ENCODE measurements at regions not wholly inside any gene's neighbourhood (a gene's known extent, or its start where the extent isn't known, plus 50 kb on each side); places are given as distances from the start of the nearest gene placed in this dataset.

GRCh38 chr10:131825150-131825848 is 75.5 kb upstream of the PPP2R2D start:
- DNase-seq (ENCODE audit: low read depth in 4 of 6, low spot score in 6 of 6): peak in 2 of 6 donors; percentile 25 to 57
- WGBS (ENCODE audit: insufficient coverage): 37% methylated on average over 15 of the region's 15 CpGs
- Histone ChIP-seq H3K9me3 (ENCODE audit: control insufficient read depth, insufficient read depth, low read length) (no peaks in the 10 kb centered on the region), H3K4me3 (ENCODE audit: low read depth, low read length) (no peak overlapping the region), H3K27ac (ENCODE audit: low read depth, low read length) (no peak overlapping the region), H3K4me1 (ENCODE audit: control insufficient read depth, insufficient read depth, low read length) (peaks cover 6% of the 10 kb centered on the region), H3K27me3 (ENCODE audit: control insufficient read depth, insufficient read depth, low read length) (peaks cover 5% of the 10 kb centered on the region), H3K36me3 (ENCODE audit: control insufficient read depth, insufficient read depth, low read length) (no peaks in the 10 kb centered on the region)

- H3K27ac ChIP-seq (ENCODE audit: low read depth, low read length): no peak overlapping the region
- H3K4me1 ChIP-seq (ENCODE audit: control insufficient read depth, insufficient read depth, low read length): peaks cover 6% of the 10 kb centered on the region
- no peaks in the 10 kb centered on the region for H3K36me3 ChIP-seq (ENCODE audit: control insufficient read depth, insufficient read depth, low read length)
- no peak overlapping the region for H3K4me3 ChIP-seq (ENCODE audit: low read depth, low read length)
- peaks cover 5% of the 10 kb centered on the region for H3K27me3 ChIP-seq (ENCODE audit: control insufficient read depth, insufficient read depth, low read length)
- no peaks in the 10 kb centered on the region for H3K9me3 ChIP-seq (ENCODE audit: control insufficient read depth, insufficient read depth, low read length)
- 72% methylated on average over 14 of the region's 15 CpGs for WGBS (ENCODE audit: insufficient coverage)
- no peak for DNase-seq (ENCODE audit: low read depth in 4 of 6, low spot score in 6 of 6)
Measured at GRCh38 chr10:131825960-131826650, 74.7 kb upstream of the PPP2R2D start.

- peaks cover 6% of the 10 kb centered on the region for H3K4me1 ChIP-seq (ENCODE audit: control insufficient read depth, insufficient read depth, low read length)
- H3K27ac ChIP-seq (ENCODE audit: low read depth, low read length): no peak overlapping the region
- no peak overlapping the region for H3K4me3 ChIP-seq (ENCODE audit: low read depth, low read length)
- H3K9me3 ChIP-seq (ENCODE audit: control insufficient read depth, insufficient read depth, low read length): no peaks in the 10 kb centered on the region
- 82% methylated on average over 14 of the region's 14 CpGs for WGBS (ENCODE audit: insufficient coverage)
- DNase-seq (ENCODE audit: low read depth in 4 of 6, low spot score in 6 of 6): no peak
- peaks cover 5% of the 10 kb centered on the region for H3K27me3 ChIP-seq (ENCODE audit: control insufficient read depth, insufficient read depth, low read length)
- H3K36me3 ChIP-seq (ENCODE audit: control insufficient read depth, insufficient read depth, low read length): no peaks in the 10 kb centered on the region
Measured at GRCh38 chr10:131829156-131829930, 71.5 kb upstream of the PPP2R2D start.

- no peak for DNase-seq (ENCODE audit: low read depth in 4 of 6, low spot score in 6 of 6)
- H3K4me1 ChIP-seq (ENCODE audit: control insufficient read depth, insufficient read depth, low read length): no peaks in the 10 kb centered on the region
- whole genome bisulfite sequencing (ENCODE audit: insufficient coverage): 82% methylated on average over 13 of the region's 13 CpGs
- no peak overlapping the region for H3K4me3 ChIP-seq (ENCODE audit: low read depth, low read length)
- no peaks in the 10 kb centered on the region for H3K36me3 ChIP-seq (ENCODE audit: control insufficient read depth, insufficient read depth, low read length)
- H3K9me3 ChIP-seq (ENCODE audit: control insufficient read depth, insufficient read depth, low read length): no peaks in the 10 kb centered on the region
- H3K27me3 ChIP-seq (ENCODE audit: control insufficient read depth, insufficient read depth, low read length): peaks cover 3% of the 10 kb centered on the region
- no peak overlapping the region for H3K27ac ChIP-seq (ENCODE audit: low read depth, low read length)
Measured at GRCh38 chr10:131830446-131831130, 70.2 kb upstream of the PPP2R2D start.

GRCh38 chr10:131831561-131831960 is 69.2 kb upstream of the PPP2R2D start:
- Histone ChIP-seq H3K4me1 (ENCODE audit: control insufficient read depth, insufficient read depth, low read length) (no peaks in the 10 kb centered on the region), H3K36me3 (ENCODE audit: control insufficient read depth, insufficient read depth, low read length) (no peaks in the 10 kb centered on the region), H3K27ac (ENCODE audit: low read depth, low read length) (no peak overlapping the region), H3K9me3 (ENCODE audit: control insufficient read depth, insufficient read depth, low read length) (no peaks in the 10 kb centered on the region), H3K27me3 (ENCODE audit: control insufficient read depth, insufficient read depth, low read length) (no peaks in the 10 kb centered on the region), H3K4me3 (ENCODE audit: low read depth, low read length) (no peak overlapping the region)
- 77% methylated on average over 14 of the region's 14 CpGs for WGBS (ENCODE audit: insufficient coverage)
- DNase-seq (ENCODE audit: low read depth in 4 of 6, low spot score in 6 of 6): no peak

- 89% methylated on average over 9 of the region's 17 CpGs for WGBS (ENCODE audit: insufficient coverage)
- Histone ChIP-seq H3K4me1 (ENCODE audit: control insufficient read depth, insufficient read depth, low read length) (no peaks in the 10 kb centered on the region), H3K36me3 (ENCODE audit: control insufficient read depth, insufficient read depth, low read length) (no peaks in the 10 kb centered on the region), H3K27ac (ENCODE audit: low read depth, low read length) (no peak overlapping the region), H3K27me3 (ENCODE audit: control insufficient read depth, insufficient read depth, low read length) (no peaks in the 10 kb centered on the region), H3K4me3 (ENCODE audit: low read depth, low read length) (no peak overlapping the region), H3K9me3 (ENCODE audit: control insufficient read depth, insufficient read depth, low read length) (no peaks in the 10 kb centered on the region)
- no peak for DNase-seq (ENCODE audit: low read depth in 4 of 6, low spot score in 6 of 6)
Measured at GRCh38 chr10:131832056-131832685, 68.6 kb upstream of the PPP2R2D start.

- H3K9me3 ChIP-seq (ENCODE audit: control insufficient read depth, insufficient read depth, low read length): no peaks in the 10 kb centered on the region
- H3K4me3 ChIP-seq (ENCODE audit: low read depth, low read length): no peak overlapping the region
- no peaks in the 10 kb centered on the region for H3K27me3 ChIP-seq (ENCODE audit: control insufficient read depth, insufficient read depth, low read length)
- DNase-seq (ENCODE audit: low read depth in 4 of 6, low spot score in 6 of 6): no peak
- no peaks in the 10 kb centered on the region for H3K36me3 ChIP-seq (ENCODE audit: control insufficient read depth, insufficient read depth, low read length)
- WGBS (ENCODE audit: insufficient coverage): 95% methylated on average over 5 of the region's 5 CpGs
- no peak overlapping the region for H3K27ac ChIP-seq (ENCODE audit: low read depth, low read length)
- H3K4me1 ChIP-seq (ENCODE audit: control insufficient read depth, insufficient read depth, low read length): no peaks in the 10 kb centered on the region
Measured at GRCh38 chr10:131833013-131833412, 67.8 kb upstream of the PPP2R2D start.

- Histone ChIP-seq H3K4me1 (ENCODE audit: control insufficient read depth, insufficient read depth, low read length) (no peaks in the 10 kb centered on the region), H3K9me3 (ENCODE audit: control insufficient read depth, insufficient read depth, low read length) (no peaks in the 10 kb centered on the region), H3K36me3 (ENCODE audit: control insufficient read depth, insufficient read depth, low read length) (no peaks in the 10 kb centered on the region), H3K27me3 (ENCODE audit: control insufficient read depth, insufficient read depth, low read length) (no peaks in the 10 kb centered on the region), H3K27ac (ENCODE audit: low read depth, low read length) (no peak overlapping the region), H3K4me3 (ENCODE audit: low read depth, low read length) (no peak overlapping the region)
- WGBS (ENCODE audit: insufficient coverage): 86% methylated on average over 13 of the region's 14 CpGs
- no peak for DNase-seq (ENCODE audit: low read depth in 4 of 6, low spot score in 6 of 6)
Measured at GRCh38 chr10:131833446-131834080, 67.2 kb upstream of the PPP2R2D start.
